ENCODE measurements at regions not wholly inside any gene's neighbourhood (a gene's known extent, or its start where the extent isn't known, plus 50 kb on each side); places are given as distances from the start of the nearest gene placed in this dataset.

GRCh38 chr12:24270464-24270863 is 321.0 kb upstream of the SOX5 start:
- TF ChIP-seq EZH2 (IDR thresholded peaks at IDR 0.05; ENCODE audit: borderline replicate concordance, insufficient read depth, low read length, poor library complexity, severe bottlenecking) (no peak), CTCF (IDR thresholded peaks at IDR 0.05; ENCODE audit: poor library complexity, severe bottlenecking) (no peak), REST (IDR thresholded peaks at IDR 0.05; ENCODE audit: borderline replicate concordance) (no peak), RAD21 (conservative IDR thresholded peaks at IDR 0.05) (no peak), POLR2AphosphoS5 (IDR thresholded peaks at IDR 0.05) (no peak), SMC3 (conservative IDR thresholded peaks at IDR 0.05; ENCODE audit: poor library complexity) (no peak), EP300 (conservative IDR thresholded peaks at IDR 0.05; ENCODE audit: poor library complexity, severe bottlenecking) (no peak), TAF1 (IDR thresholded peaks at IDR 0.05; ENCODE audit: low read depth) (no peak)
